H1 (cell line): ENCODE measurements at regions not wholly inside any gene's neighbourhood (a gene's known extent, or its start where the extent isn't known, plus 50 kb on each side); places are given as distances from the start of the nearest gene placed in this dataset.

Source experiments
- CTCF ChIA-PET: fragments of 300-600 bp; sonication (Branson Sonifier 250); formaldehyde crosslinking; loops from one replicate; lab custom pipeline; 2021; ENCODE audit not compliant: partially characterized antibody; lab: Charles Lee
- POLR2A ChIA-PET: fragments of 300-600 bp; sonication (Branson Sonifier 250); formaldehyde crosslinking; loops from one replicate; lab custom pipeline; 2021; ENCODE audit warnings: inconsistent platforms; ENCODE audit not compliant: partially characterized antibody; lab: Charles Lee
- DNase-seq, 2 experiments: peaks; one replicate each; pipeline versions ENCODE4 v3.0.0 to v3.0.0-alpha.2; 2010 to 2022; ENCODE audit warnings: low spot score in 2 of 2, low read depth in 1 of 2, mixed read lengths in 1 of 2
- FAIRE-seq: peaks from 2 replicates; lab custom pipeline; 2011; peaks lifted over from hg19 to GRCh38; lab: Jason Lieb, UNC
- H2AFZ ChIP-seq: 2 replicates; pipeline ENCODE4 v1.8.1; 2012; ENCODE audit warnings: low read length, inconsistent platforms
- H2AK5ac ChIP-seq: 2 replicates; pipeline ENCODE4 v1.6.1; 2013; ENCODE audit warnings: low read depth, low read length
- H2BK120ac ChIP-seq: replicated peaks from 2 replicates; pipeline ENCODE3; 2013; ENCODE audit warnings: low read depth, low read length, inconsistent platforms
- H2BK12ac ChIP-seq: 2 replicates; pipeline ENCODE4 v1.6.1; 2013; ENCODE audit warnings: low read depth, low read length
- H2BK15ac ChIP-seq: 2 replicates; pipeline ENCODE4 v1.6.1; 2013; ENCODE audit warnings: low read length
- H2BK20ac ChIP-seq: 2 replicates; pipeline ENCODE4 v1.6.1; 2013; ENCODE audit warnings: low read length
- H2BK5ac ChIP-seq: 2 replicates; pipeline ENCODE4 v1.6.1; 2013; ENCODE audit warnings: low read depth, low read length
- H3K14ac ChIP-seq: 2 replicates; pipeline ENCODE4 v1.6.1; 2013; ENCODE audit warnings: inconsistent platforms; ENCODE audit not compliant: insufficient read length
- H3K18ac ChIP-seq: 2 replicates; pipeline ENCODE4 v1.6.1; 2013; ENCODE audit warnings: low read length; ENCODE audit errors: extremely low read depth
- H3K23ac ChIP-seq: 2 replicates; pipeline ENCODE4 v1.6.1; 2013; ENCODE audit warnings: inconsistent platforms; ENCODE audit not compliant: insufficient read length
- H3K23me2 ChIP-seq: 2 replicates; pipeline ENCODE4 v1.6.1; 2013; ENCODE audit warnings: low read depth, low read length
- H3K27ac ChIP-seq: 2 replicates; pipeline ENCODE4 v1.6.1; 2011; ENCODE audit warnings: low read depth, low read length, inconsistent platforms
- H3K27me3 ChIP-seq, 4 experiments: replicated peaks in 1 of 4; 1 replicate in 1 of 4; 2 replicates in 3 of 4; pipeline versions ENCODE4 v1.6.1 to v1.8.1; 2011 to 2013; ENCODE audit warnings: low read length in 3 of 4, mild to moderate bottlenecking in 3 of 4, inconsistent platforms in 2 of 4, mixed read lengths in 2 of 4, moderate library complexity in 1 of 4; ENCODE audit not compliant: control insufficient read depth in 3 of 4, insufficient read depth in 3 of 4; ENCODE audit errors: extremely low read depth in 1 of 4
- H3K36me3 ChIP-seq, 4 experiments: 2 replicates each; pipeline versions ENCODE4 v1.6.1 to v1.8.1; 2011 to 2013; ENCODE audit warnings: mild to moderate bottlenecking in 4 of 4, low read length in 3 of 4, moderate library complexity in 2 of 4, control low read depth in 1 of 4, inconsistent platforms in 1 of 4; ENCODE audit not compliant: insufficient read depth in 4 of 4, control insufficient read depth in 2 of 4
- H3K4ac ChIP-seq: replicated peaks from 2 replicates; pipeline ENCODE3; 2013; ENCODE audit warnings: low read length, low read depth, mixed read lengths, inconsistent platforms; ENCODE audit not compliant: insufficient read length
- H3K4me1 ChIP-seq, 4 experiments: replicated peaks in 1 of 4; 1 replicate in 1 of 4; 2 replicates in 3 of 4; pipeline versions ENCODE4 v1.6.1 to v1.8.1; 2011 to 2013; ENCODE audit warnings: low read length in 3 of 4, inconsistent platforms in 2 of 4, mixed read lengths in 1 of 4; ENCODE audit not compliant: insufficient read depth in 4 of 4, control insufficient read depth in 3 of 4
- H3K4me2 ChIP-seq, 2 experiments: 2 replicates each; pipeline versions ENCODE4 v1.6.1 to v1.8.1; 2011 to 2013; ENCODE audit warnings: low read depth in 2 of 2, low read length in 2 of 2, control low read depth in 1 of 2, inconsistent platforms in 1 of 2, mild to moderate bottlenecking in 1 of 2; ENCODE audit not compliant: insufficient read depth in 1 of 2
- H3K4me3 ChIP-seq, 4 experiments: fragments of 200-600, 300-600 bp in 1 of 4; sonication (generic), shearing (Covaris generic), sonication (Bioruptor Twin) in 1 of 4; 2 replicates each; pipeline versions ENCODE4 v1.5.1 to v1.8.1; 2011 to 2016; ENCODE audit warnings: low read length in 4 of 4, low read depth in 3 of 4, control low read depth in 2 of 4, inconsistent platforms in 2 of 4, mild to moderate bottlenecking in 2 of 4, mixed read lengths in 1 of 4, moderate library complexity in 1 of 4; ENCODE audit not compliant: insufficient read depth in 2 of 4; ENCODE audit errors: extremely low read depth in 1 of 4
- H3K56ac ChIP-seq: replicated peaks from 2 replicates; pipeline ENCODE3; 2013; ENCODE audit warnings: low read depth, mild to moderate bottlenecking, mixed read lengths, low read length, inconsistent platforms; ENCODE audit not compliant: insufficient read length
- H3K79me1 ChIP-seq: 2 replicates; pipeline ENCODE4 v1.6.1; 2013; ENCODE audit warnings: low read depth, low read length, control low read depth
- H3K79me2 ChIP-seq, 2 experiments: 2 replicates each; pipeline versions ENCODE4 v1.6.1 to v1.8.1; 2012 to 2013; ENCODE audit warnings: low read length in 2 of 2, mild to moderate bottlenecking in 2 of 2, inconsistent platforms in 1 of 2; ENCODE audit not compliant: insufficient read depth in 2 of 2, control insufficient read depth in 1 of 2
- H3K9ac ChIP-seq, 4 experiments: replicated peaks in 1 of 4; 1 replicate in 1 of 4; 2 replicates in 3 of 4; pipeline versions ENCODE4 v1.6.1 to v1.8.1; 2011 to 2013; ENCODE audit warnings: low read depth in 3 of 4, low read length in 3 of 4, control low read depth in 2 of 4, mild to moderate bottlenecking in 2 of 4, moderate library complexity in 2 of 4, inconsistent platforms in 1 of 4; ENCODE audit errors: extremely low read depth in 1 of 4
- H3K9me3 ChIP-seq, 2 experiments: 2 replicates each; pipeline versions ENCODE4 v1.6.1 to v1.8.1; 2012 to 2013; ENCODE audit warnings: mild to moderate bottlenecking in 2 of 2, moderate library complexity in 2 of 2, control low read depth in 1 of 2, inconsistent platforms in 1 of 2, low read depth in 1 of 2, low read length in 1 of 2, mixed read lengths in 1 of 2; ENCODE audit not compliant: insufficient read depth in 2 of 2
- H4K20me1 ChIP-seq, 2 experiments: replicated peaks in 1 of 2; 2 replicates each; pipeline versions ENCODE3 to v1.8.1; 2011 to 2013; ENCODE audit warnings: inconsistent platforms in 2 of 2, low read length in 2 of 2, mild to moderate bottlenecking in 1 of 2; ENCODE audit not compliant: insufficient read depth in 2 of 2, control insufficient read depth in 1 of 2
- H4K5ac ChIP-seq: 2 replicates; pipeline ENCODE4 v1.6.1; 2013; ENCODE audit warnings: low read length, low read depth, mixed read lengths, inconsistent platforms; ENCODE audit not compliant: insufficient read length
- H4K8ac ChIP-seq: 2 replicates; pipeline ENCODE4 v1.8.0; 2013; ENCODE audit warnings: mild to moderate bottlenecking, moderate library complexity, low read length, inconsistent platforms; ENCODE audit not compliant: insufficient read depth; ENCODE audit errors: extremely low read depth
- H4K91ac ChIP-seq: replicated peaks from 2 replicates; pipeline ENCODE3; 2013; ENCODE audit warnings: low read length, mixed read lengths, inconsistent platforms; ENCODE audit not compliant: insufficient read length
- JUND ChIP-seq: IDR thresholded peaks from 2 replicates; pipeline ENCODE4 v1.6.1; 2011; ENCODE audit warnings: mild to moderate bottlenecking, improper control_type of control experiment, low read length
- NRF1 ChIP-seq: IDR thresholded peaks from 2 replicates; pipeline ENCODE4 v1.6.1; 2011; ENCODE audit warnings: mild to moderate bottlenecking, low read depth, low read length, improper control_type of control experiment
- SIRT6 ChIP-seq: IDR thresholded peaks from one replicate; pipeline ENCODE4 v1.7.1; 2012; ENCODE audit warnings: low read length, inconsistent platforms
- SIX5 ChIP-seq: IDR thresholded peaks from 2 replicates; pipeline ENCODE4 v1.6.1; 2011; ENCODE audit warnings: mild to moderate bottlenecking, low read depth, low read length
- SP4 ChIP-seq: IDR thresholded peaks from 2 replicates; pipeline ENCODE4 v1.6.1; 2012; ENCODE audit warnings: low read length, inconsistent platforms
- WGBS, 2 experiments: shearing (Covaris generic) in 1 of 2; methylation state at CpG; one replicate each; pipeline versions ENCODE4 v1.1.6 to v1.1.7; 2013 to 2015; ENCODE audit warnings: low lambda C conversion rate in 2 of 2, mixed read lengths in 2 of 2, inconsistent platforms in 1 of 2, low coverage in 1 of 2, missing lambda C conversion rate in 1 of 2; ENCODE audit not compliant: insufficient replicate concordance in 2 of 2, insufficient coverage in 1 of 2, insufficient read length in 1 of 2; ENCODE audit errors: extremely low coverage in 1 of 2, missing lambda C conversion rate in 1 of 2; 5-methylcytosine and 5-hydroxymethylcytosine counted together

GRCh38 chr4:156194896-156195295 lies 241.2 kb upstream of the CTSO start:
- H3K27ac ChIP-seq, result no peak overlapping the region
- H3K27me3 ChIP-seq, result no peaks in the 10 kb centered on the region
- H3K56ac ChIP-seq, result no peak overlapping the region
- no peak overlapping the region for H4K91ac ChIP-seq
- no peak overlapping the region for H2BK20ac ChIP-seq
- no peak overlapping the region for H2AK5ac ChIP-seq
- H3K4ac ChIP-seq, result no peak overlapping the region
- H3K14ac ChIP-seq, result no peak overlapping the region
- H2BK15ac ChIP-seq, result no peak overlapping the region
- ChIA-PET CTCF (no interaction called here), POLR2A (no interaction called here)
- no peak overlapping the region for H2BK5ac ChIP-seq
- H2BK120ac ChIP-seq, result no peak overlapping the region
- no peak overlapping the region for H3K9ac ChIP-seq
- no peak overlapping the region for H3K23ac ChIP-seq
- no peaks in the 10 kb centered on the region for H3K79me2 ChIP-seq
- 98% methylated on average over 7 of the region's 7 CpGs; no CpG with 5 or more reads in 1 of the 2 experiments for WGBS, 2 experiments
- FAIRE-seq (no peak), DNase-seq (no peak)
- H3K18ac ChIP-seq, result no peak overlapping the region
- no peak overlapping the region for H2BK12ac ChIP-seq
- no peak overlapping the region for H2AFZ ChIP-seq
- no peak overlapping the region for H3K4me2 ChIP-seq
- no peaks in the 10 kb centered on the region for H3K79me1 ChIP-seq
- H3K9me3 ChIP-seq, result no peaks in the 10 kb centered on the region
- no peak overlapping the region for H4K5ac ChIP-seq
- no peaks in the 10 kb centered on the region for H3K36me3 ChIP-seq
- H3K4me3 ChIP-seq, result no peak overlapping the region
- H4K20me1 ChIP-seq, result no peaks in the 10 kb centered on the region
- H3K4me1 ChIP-seq, result no peaks in the 10 kb centered on the region
- no peak overlapping the region for H4K8ac ChIP-seq
- H3K23me2 ChIP-seq, result no peaks in the 10 kb centered on the region
- TF ChIP-seq JUND (no peak), SP4 (no peak), SIX5 (no peak), SIRT6 (no peak), NRF1 (no peak)
